HCT116 (cell line): ENCODE measurements at regions not wholly inside any gene's neighbourhood (a gene's known extent, or its start where the extent isn't known, plus 50 kb on each side); places are given as distances from the start of the nearest gene placed in this dataset.

Experiments
- ATAC-seq: fragments of 200-7000 bp; cut with Tn5 transposase; 2 replicates; pipeline ENCODE4 v1.9.1; 2020; ENCODE audit warnings: mild to moderate bottlenecking, moderate library complexity
- BruUV-seq: library from RNA; stranded (reverse); fragments of 400-500 nt; replicated peaks from 2 replicates; lab custom pipeline; 2021; lab: Mats Ljungman, UMichigan
- CTCF ChIA-PET: fragments of 300-600 bp; sonication (Branson Sonifier 250); formaldehyde crosslinking; loops from one replicate; lab custom pipeline; 2021; ENCODE audit warnings: antibody characterized with exemption; lab: Charles Lee
- POLR2A ChIA-PET: fragments of 300-600, 350-600 bp; sonication (Branson Sonifier 250); formaldehyde crosslinking; loops from one replicate; lab custom pipeline; 2021; ENCODE audit warnings: antibody characterized with exemption; lab: Charles Lee
- RAD21 ChIA-PET, 2 experiments: fragments of 300-600 bp; sonication (Branson Sonifier 250); formaldehyde crosslinking; loops; one replicate each; lab custom pipeline; 2023; ENCODE audit warnings: low total read pairs in 2 of 2; ENCODE audit not compliant: uncharacterized antibody in 2 of 2, unreplicated experiment in 2 of 2, low non-redundant PET in 1 of 2; lab: Charles Lee
- DNase-seq: peaks from one replicate; pipeline ENCODE4 v3.0.0-alpha.2; 2010; ENCODE audit warnings: low read depth, low spot score
- H2AFZ ChIP-seq: fragments of 200-600 bp; shearing (Covaris generic), sonication (generic); 2 replicates; pipeline ENCODE4 v1.6.1; 2017; ENCODE audit warnings: low read depth, mixed run types, mixed read lengths, antibody characterized with exemption, low read length; ENCODE audit not compliant: poor library complexity, severe bottlenecking
- H3K27ac ChIP-seq: 2 replicates; pipeline ENCODE4 v1.5.1; 2012; ENCODE audit warnings: low read depth, low read length
- H3K27me3 ChIP-seq: fragments of 200-600 bp; sonication (generic); 2 replicates; pipeline ENCODE4 v1.6.1; 2016; ENCODE audit warnings: mixed run types, low read length, mixed read lengths; ENCODE audit not compliant: insufficient read depth
- H3K36me3 ChIP-seq, 2 experiments: fragments of 200-500 bp in 1 of 2; fragments of 200-600 bp in 1 of 2; sonication (Bioruptor generic) in 1 of 2; sonication (generic) in 1 of 2; 2 replicates each; pipeline versions ENCODE4 v1.5.1 to v1.6.1; 2014 to 2016; ENCODE audit warnings: low read length in 2 of 2, inconsistent platforms in 1 of 2, mixed read lengths in 1 of 2, mixed run types in 1 of 2; ENCODE audit not compliant: insufficient read depth in 2 of 2, control insufficient read depth in 1 of 2
- H3K4me1 ChIP-seq, 2 experiments: fragments of 200-600 bp in 1 of 2; sonication (generic) in 1 of 2; 2 replicates each; pipeline versions ENCODE4 v1.5.1 to v1.6.1; 2012 to 2017; ENCODE audit warnings: low read length in 2 of 2, inconsistent platforms in 1 of 2, mild to moderate bottlenecking in 1 of 2, mixed read lengths in 1 of 2, mixed run types in 1 of 2, moderate library complexity in 1 of 2; ENCODE audit not compliant: insufficient read depth in 2 of 2, control insufficient read depth in 1 of 2
- H3K4me2 ChIP-seq: fragments of 200-600 bp; sonication (generic); 2 replicates; pipeline ENCODE4 v1.6.1; 2017; ENCODE audit warnings: mixed run types, low read length, mixed read lengths
- H3K4me3 ChIP-seq, 2 experiments: fragments of 200-600 bp in 1 of 2; sonication (generic) in 1 of 2; replicated peaks in 1 of 2; 2 replicates each; pipeline ENCODE4 v1.5.1; 2011 to 2016; ENCODE audit warnings: low read length in 2 of 2, control low read depth in 1 of 2, low read depth in 1 of 2, mild to moderate bottlenecking in 1 of 2, mixed read lengths in 1 of 2, mixed run types in 1 of 2
- H3K79me2 ChIP-seq: fragments of 200-600 bp; sonication (generic); 2 replicates; pipeline ENCODE4 v1.6.1; 2017; ENCODE audit warnings: mild to moderate bottlenecking, mixed run types, low read length, moderate library complexity, mixed read lengths; ENCODE audit not compliant: insufficient read depth
- H3K9ac ChIP-seq: fragments of 200-600 bp; sonication (generic); 2 replicates; pipeline ENCODE4 v1.6.1; 2016; ENCODE audit warnings: low read length, mixed read lengths
- H3K9me2 ChIP-seq: fragments of 200-600 bp; sonication (generic), shearing (Covaris generic); 2 replicates; pipeline ENCODE4 v1.6.1; 2017; ENCODE audit warnings: mixed run types, mild to moderate bottlenecking, moderate library complexity; ENCODE audit not compliant: insufficient read depth
- H3K9me3 ChIP-seq, 2 experiments: fragments of 200-500 bp in 1 of 2; fragments of 200-600 bp in 1 of 2; sonication (Bioruptor generic) in 1 of 2; sonication (generic) in 1 of 2; 2 replicates each; pipeline ENCODE4 v1.6.1; 2014 to 2017; ENCODE audit warnings: low read length in 2 of 2, mixed read lengths in 2 of 2, inconsistent platforms in 1 of 2, low read depth in 1 of 2, mild to moderate bottlenecking in 1 of 2, mixed run types in 1 of 2, moderate library complexity in 1 of 2; ENCODE audit not compliant: control insufficient read depth in 1 of 2, insufficient read depth in 1 of 2
- H4K20me1 ChIP-seq: fragments of 200-600 bp; sonication (generic), shearing (Covaris generic); 2 replicates; pipeline ENCODE4 v1.6.1; 2017; ENCODE audit warnings: mixed run types, mild to moderate bottlenecking, moderate library complexity; ENCODE audit not compliant: insufficient read depth
- CBX3 ChIP-seq: IDR thresholded peaks from 2 replicates; pipeline ENCODE4 v1.6.1; 2012; ENCODE audit warnings: low read depth
- FOSL1 ChIP-seq: IDR thresholded peaks from 2 replicates; pipeline ENCODE4 v1.6.1; 2012; ENCODE audit warnings: low read depth
- JUND ChIP-seq: IDR thresholded peaks from 2 replicates; pipeline ENCODE4 v1.6.1; 2012
- POLR2AphosphoS5 ChIP-seq: IDR thresholded peaks from 2 replicates; pipeline ENCODE4 v1.6.1; 2011; ENCODE audit warnings: mild to moderate bottlenecking, low read depth, low read length, moderate library complexity
- RAD21 ChIP-seq: IDR thresholded peaks from 2 replicates; pipeline ENCODE4 v1.6.1; 2012; ENCODE audit warnings: low read depth, mild to moderate bottlenecking
- TCF7L2 ChIP-seq: IDR thresholded peaks from 2 replicates; pipeline ENCODE4 v1.7.0; 2011; ENCODE audit warnings: borderline replicate concordance, inconsistent platforms; ENCODE audit not compliant: insufficient read depth, insufficient read length; ENCODE audit errors: extremely low read depth
- ZBTB33 ChIP-seq: IDR thresholded peaks from 2 replicates; pipeline ENCODE4 v1.6.1; 2011; ENCODE audit warnings: mild to moderate bottlenecking, low read length, moderate library complexity; ENCODE audit not compliant: insufficient replicate concordance; ENCODE audit errors: extremely low read depth
- ZFX ChIP-seq: fragments of 450-650 bp; IDR thresholded peaks from 2 replicates; pipeline ENCODE4 v1.6.1; 2017
- intact Hi-C: fragments of 100-400 bp; cut with micrococcal nuclease; formaldehyde crosslinking; loops from 2 replicates; pipeline ENCODE4 v1.10.0; 2022

GRCh38 chr7:3168869-3169268 is 125.2 kb upstream of the CARD11 start:
- TF ChIP-seq ZFX (no peak), CBX3 (no peak), TCF7L2 (no peak), JUND (no peak), RAD21 (no peak)
- H2AFZ ChIP-seq, result no peak overlapping the region
- no peak overlapping the region for H3K4me3 ChIP-seq
- H3K9ac ChIP-seq, result no peak overlapping the region
- DNase-seq (no peak), ATAC-seq (peak; percentile 46)
- POLR2A ChIA-PET, result no interaction called here
- CTCF ChIA-PET, result no interaction called here
- peaks cover 4 to 6% of the 10 kb centered on the region in 2 experiments; a peak in 2 of 4 replicates for H3K4me1 ChIP-seq
- no peaks in the 10 kb centered on the region for H3K79me2 ChIP-seq
- no peaks in the 10 kb centered on the region for H4K20me1 ChIP-seq
- no peaks in the 10 kb centered on the region for H3K9me3 ChIP-seq
- H3K36me3 ChIP-seq, result no peaks in the 10 kb centered on the region
- no peak overlapping the region for H3K27ac ChIP-seq
- H3K27me3 ChIP-seq, result peaks cover 5% of the 10 kb centered on the region; the same call in 1 of the 2 replicates
- intact Hi-C loops, result no loop called here
- RAD21 ChIA-PET, result no interaction called here
- no TSS peak for BruUV-seq
- no peaks in the 10 kb centered on the region for H3K9me2 ChIP-seq
- H3K4me2 ChIP-seq, result peak overlapping the region; percentile 19; the same call in 1 of the 2 replicates

GRCh38 chr7:3172768-3173280 is 128.2 kb upstream of the SDK1 start:
- no peak overlapping the region for H2AFZ ChIP-seq
- no peak overlapping the region for H3K27ac ChIP-seq
- H3K79me2 ChIP-seq, result no peaks in the 10 kb centered on the region
- peaks cover 10% of the 10 kb centered on the region for H3K27me3 ChIP-seq
- TF ChIP-seq POLR2AphosphoS5 (no peak), RAD21 (no peak), ZBTB33 (no peak), FOSL1 (no peak)
- no TSS peak for BruUV-seq
- POLR2A ChIA-PET, result no interaction called here
- H3K4me1 ChIP-seq, result peaks cover 0 to 6% of the 10 kb centered on the region in 2 experiments; a peak in 1 of 4 replicates
- no peaks in the 10 kb centered on the region for H3K9me2 ChIP-seq
- intact Hi-C loops, result no loop called here
- H3K4me3 ChIP-seq, result no peak overlapping the region
- ATAC-seq (no peak), DNase-seq (no peak)
- RAD21 ChIA-PET, result no interaction called here
- no peak overlapping the region for H3K4me2 ChIP-seq
- H3K9me3 ChIP-seq, result no peaks in the 10 kb centered on the region
- H4K20me1 ChIP-seq, result no peaks in the 10 kb centered on the region
- H3K9ac ChIP-seq, result no peak overlapping the region
- no peaks in the 10 kb centered on the region for H3K36me3 ChIP-seq
- CTCF ChIA-PET, result no interaction called here
